PC-9 (cell line): ENCODE measurements at regions not wholly inside any gene's neighbourhood (a gene's known extent, or its start where the extent isn't known, plus 50 kb on each side); places are given as distances from the start of the nearest gene placed in this dataset.

Source experiments
- BruUV-seq: library from RNA; stranded (reverse); fragments of 400-500 nt; replicated peaks from 2 replicates; lab custom pipeline; 2021; lab: Mats Ljungman, UMichigan
- CTCF ChIA-PET: fragments of 300-600 bp; sonication (Branson Sonifier 250); formaldehyde crosslinking; loops from one replicate; lab custom pipeline; 2022; ENCODE audit warnings: antibody characterized with exemption; lab: Charles Lee
- POLR2A ChIA-PET: fragments of 300-600 bp; sonication (Branson Sonifier 250); formaldehyde crosslinking; loops from one replicate; lab custom pipeline; 2022; ENCODE audit warnings: antibody characterized with exemption; ENCODE audit not compliant: unreplicated experiment; lab: Charles Lee
- DNase-seq, 2 experiments: peaks; one replicate each; pipeline versions ENCODE4 v3.0.0 to v3.0.0-alpha.2; 2015 to 2022; ENCODE audit warnings: mixed read lengths in 1 of 2
- H2AFZ ChIP-seq: fragments of 200-600 bp; sonication (generic); 2 replicates; pipeline ENCODE4 v1.8.1; 2017; ENCODE audit warnings: antibody characterized with exemption
- H3F3A ChIP-seq: fragments of 200-600 bp; sonication (generic); 2 replicates; pipeline ENCODE4 v1.8.1; 2017; ENCODE audit warnings: antibody characterized with exemption, mild to moderate bottlenecking, low read depth; ENCODE audit not compliant: insufficient read depth
- H3K27ac ChIP-seq: fragments of 200-600 bp; sonication (generic); 2 replicates; pipeline ENCODE4 v1.6.1; 2016; ENCODE audit warnings: mixed run types
- H3K27me3 ChIP-seq: fragments of 200-600 bp; sonication (generic); 2 replicates; pipeline ENCODE4 v1.6.1; 2016; ENCODE audit warnings: low read depth, mixed run types; ENCODE audit not compliant: insufficient read depth
- H3K36me3 ChIP-seq: fragments of 200-600 bp; sonication (generic); 2 replicates; pipeline ENCODE4 v1.6.1; 2016; ENCODE audit warnings: low read depth, mixed run types
- H3K4me1 ChIP-seq: fragments of 200-600 bp; sonication (generic); replicated peaks from 2 replicates; pipeline ENCODE4 v1.6.1; 2016; ENCODE audit warnings: mixed run types; ENCODE audit not compliant: insufficient read depth
- H3K4me2 ChIP-seq: fragments of 200-600 bp; sonication (generic); 2 replicates; pipeline ENCODE4 v1.6.1; 2017; ENCODE audit warnings: mixed run types
- H3K4me3 ChIP-seq: fragments of 200-600 bp; sonication (generic); 2 replicates; pipeline ENCODE4 v1.6.1; 2016; ENCODE audit warnings: mixed run types
- H3K79me2 ChIP-seq: fragments of 200-600 bp; sonication (generic); 2 replicates; pipeline ENCODE4 v1.6.1; 2017; ENCODE audit warnings: low read depth, mixed run types
- H3K9me2 ChIP-seq: fragments of 200-600 bp; sonication (generic); 2 replicates; pipeline ENCODE4 v1.8.1; 2017; ENCODE audit warnings: mild to moderate bottlenecking; ENCODE audit not compliant: insufficient read depth
- H3K9me3 ChIP-seq: fragments of 200-600 bp; sonication (generic); 2 replicates; pipeline ENCODE4 v1.8.1; 2016; ENCODE audit warnings: low read depth; ENCODE audit not compliant: insufficient read depth
- H4K20me1 ChIP-seq: fragments of 200-600 bp; sonication (generic); 2 replicates; pipeline ENCODE4 v1.8.1; 2017; ENCODE audit not compliant: insufficient read depth
- CTCF ChIP-seq: fragments of 200-600 bp; sonication (generic); conservative IDR thresholded peaks from 2 replicates; pipeline ENCODE4 v1.6.1; 2017; ENCODE audit warnings: mixed run types, antibody characterized with exemption, mild to moderate bottlenecking, moderate library complexity
- EZH2 ChIP-seq: fragments of 200-600 bp; sonication (generic); IDR thresholded peaks from 2 replicates; pipeline ENCODE4 v1.8.0; 2017; ENCODE audit warnings: antibody characterized with exemption, low read depth
- intact Hi-C: fragments of 100-400 bp; cut with micrococcal nuclease; formaldehyde crosslinking; loops from one replicate; pipeline ENCODE4 v1.10.0; 2022; ENCODE audit not compliant: unreplicated experiment

- ChIA-PET POLR2A (interaction anchor here (0.6 kb wide), 1 partner anchor 11 kb away, joined by 5 read pairs; no protein-coding TSS in a partner anchor), CTCF (interaction anchor here (0.6 kb wide), 1 partner anchor 137 kb away, joined by 3 read pairs; no protein-coding TSS in a partner anchor)
- no peak overlapping the region for H3K4me2 ChIP-seq
- H3K4me1 ChIP-seq, result no peaks in the 10 kb centered on the region
- no peaks in the 10 kb centered on the region for H4K20me1 ChIP-seq
- H3K27me3 ChIP-seq, result no peaks in the 10 kb centered on the region
- H3K9me2 ChIP-seq, result peaks cover 5% of the 10 kb centered on the region; the same call in 1 of the 2 replicates
- no peak overlapping the region for H2AFZ ChIP-seq
- no peaks in the 10 kb centered on the region for H3K36me3 ChIP-seq
- H3F3A ChIP-seq, result no peaks in the 10 kb centered on the region
- H3K27ac ChIP-seq, result no peak overlapping the region
- TF ChIP-seq CTCF, result no peak
- TF ChIP-seq EZH2, result no peak
- BruUV-seq, result no TSS peak
- DNase-seq, result no peak
- no peaks in the 10 kb centered on the region for H3K79me2 ChIP-seq
- H3K4me3 ChIP-seq, result no peak overlapping the region
- intact Hi-C loops, result no loop called here
- no peaks in the 10 kb centered on the region for H3K9me3 ChIP-seq
These were observed 396.7 kb downstream of the HACE1 start for GRCh38 chr6:104462811-104463599.

DNA sequence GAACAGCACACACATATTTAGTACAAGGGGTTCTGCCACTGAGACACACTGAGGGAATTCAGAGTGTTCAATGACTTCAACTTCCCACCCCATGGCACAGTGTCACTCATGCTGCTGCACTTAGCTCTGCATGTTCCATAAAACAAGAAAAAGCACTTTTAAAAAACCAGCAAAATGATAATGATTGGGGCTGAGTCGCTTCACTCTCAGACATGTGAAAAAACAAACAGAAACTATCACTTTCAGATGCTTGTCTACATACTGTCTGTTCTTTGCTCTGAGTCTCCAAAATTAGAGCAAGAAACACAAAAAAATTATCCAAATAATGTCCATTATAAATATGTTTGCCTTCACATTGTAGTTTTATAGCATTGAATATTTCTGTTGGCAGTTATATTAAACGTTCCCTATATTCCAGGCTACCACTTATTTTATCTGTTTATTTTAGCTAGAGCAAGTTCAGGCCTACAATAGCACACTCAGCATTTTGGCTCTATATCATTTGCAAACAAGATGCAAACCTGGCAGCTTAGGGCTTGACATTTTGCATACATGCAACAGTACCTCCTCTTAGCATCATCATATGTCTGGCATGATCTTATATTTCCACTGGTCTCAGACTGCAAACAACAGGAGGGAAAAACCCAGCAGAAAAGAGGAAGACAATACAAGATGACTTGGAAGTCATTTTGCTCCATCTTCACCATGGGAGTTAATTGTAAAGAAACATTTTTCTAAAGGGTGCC lies 398.8 kb downstream of the HACE1 start:
- Histone ChIP-seq H3K4me3 (no peak overlapping the region), H3F3A (no peaks in the 10 kb centered on the region), H4K20me1 (no peaks in the 10 kb centered on the region), H3K27me3 (no peaks in the 10 kb centered on the region), H3K4me2 (no peak overlapping the region), H3K27ac (no peak overlapping the region), H3K9me2 (peaks cover 5% of the 10 kb centered on the region; the same call in 1 of the 2 replicates), H3K36me3 (no peaks in the 10 kb centered on the region), H3K79me2 (no peaks in the 10 kb centered on the region), H2AFZ (no peak overlapping the region), H3K9me3 (no peaks in the 10 kb centered on the region), H3K4me1 (no peaks in the 10 kb centered on the region)
- POLR2A ChIA-PET, result no interaction called here
- no peak for DNase-seq
- no peak for TF ChIP-seq CTCF
- CTCF ChIA-PET, result no interaction called here
- intact Hi-C loops, result no loop called here
- no TSS peak for BruUV-seq

DNA sequence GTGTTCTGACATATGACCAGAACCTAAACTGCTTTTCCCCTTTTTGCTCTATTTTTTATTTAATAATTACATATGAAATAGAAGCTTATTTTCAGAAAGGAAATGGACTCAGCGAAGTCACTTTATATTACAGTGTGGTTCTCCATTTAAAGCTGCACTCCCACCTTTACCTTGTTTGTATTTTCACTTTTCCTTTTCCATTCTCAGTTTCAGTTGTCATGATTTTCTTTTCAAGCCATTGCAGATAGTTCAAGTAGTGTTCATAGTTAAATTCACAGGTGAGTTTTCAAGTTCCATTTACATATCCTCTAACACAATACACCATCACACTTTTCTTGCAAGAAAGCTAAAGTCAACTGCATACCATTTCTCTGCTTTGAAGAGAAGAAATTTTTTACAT lies 400.2 kb downstream of the HACE1 start:
- Histone ChIP-seq H3K27ac (no peak overlapping the region), H3K79me2 (no peaks in the 10 kb centered on the region), H3K4me1 (no peaks in the 10 kb centered on the region), H3K4me3 (no peak overlapping the region), H3K9me2 (peaks cover 5% of the 10 kb centered on the region; the same call in 1 of the 2 replicates), H3K27me3 (no peaks in the 10 kb centered on the region), H2AFZ (no peak overlapping the region), H3K4me2 (no peak overlapping the region), H4K20me1 (no peaks in the 10 kb centered on the region), H3F3A (no peaks in the 10 kb centered on the region), H3K36me3 (no peaks in the 10 kb centered on the region), H3K9me3 (no peaks in the 10 kb centered on the region)
- no peak for TF ChIP-seq EZH2
- TF ChIP-seq CTCF, result no peak
- DNase-seq, result no peak
- intact Hi-C loops, result no loop called here
- CTCF ChIA-PET, result no interaction called here
- POLR2A ChIA-PET, result no interaction called here
- no TSS peak for BruUV-seq
